WTC11 (cell line): ENCODE measurements at regions not wholly inside any gene's neighbourhood (a gene's known extent, or its start where the extent isn't known, plus 50 kb on each side); places are given as distances from the start of the nearest gene placed in this dataset.

Experiments
- ATAC-seq: fragments of 200-7000 bp; cut with Tn5 transposase; 2 replicates; pipeline ENCODE4 v1.10.0; 2021; ENCODE audit warnings: mild to moderate bottlenecking, moderate library complexity
- CTCF ChIA-PET: fragments of 300-600 bp; sonication (Branson Sonifier 250); formaldehyde crosslinking; loops from one replicate; lab custom pipeline; 2021; ENCODE audit warnings: antibody characterized with exemption; lab: Charles Lee
- POLR2A ChIA-PET: fragments of 350-600 bp; sonication (Branson Sonifier 250); formaldehyde crosslinking; loops from one replicate; lab custom pipeline; 2021; ENCODE audit warnings: antibody characterized with exemption; lab: Charles Lee
- DNase-seq: peaks from one replicate; pipeline ENCODE4 v3.0.0; 2021; ENCODE audit warnings: low spot score
- H3K27ac Mint-ChIP-seq: 2 replicates; pipeline ENCODE4 v1.8.0; 2021; ENCODE audit warnings: mixed read lengths
- H3K27me3 Mint-ChIP-seq: 2 replicates; pipeline ENCODE4 v1.8.0; 2021; ENCODE audit warnings: low read depth, mild to moderate bottlenecking, moderate library complexity, mixed read lengths
- H3K36me3 Mint-ChIP-seq: 2 replicates; pipeline ENCODE4 v1.8.0; 2021; ENCODE audit warnings: mixed read lengths
- H3K4me1 Mint-ChIP-seq: 2 replicates; pipeline ENCODE4 v1.8.0; 2022; ENCODE audit warnings: mixed read lengths
- H3K4me3 Mint-ChIP-seq: 2 replicates; pipeline ENCODE4 v1.8.0; 2021; ENCODE audit warnings: mild to moderate bottlenecking, moderate library complexity, mixed read lengths
- H3K9me3 Mint-ChIP-seq: 2 replicates; pipeline ENCODE4 v1.8.0; 2021; ENCODE audit warnings: mixed read lengths
- ATF1 ChIP-seq: sonication (generic); formaldehyde crosslinking; IDR thresholded peaks from 2 replicates; pipeline ENCODE4 v1.8.1; 2023; ENCODE audit warnings: mild to moderate bottlenecking, moderate library complexity, missing genetic modification reagents
- ESRRA ChIP-seq: sonication (generic); formaldehyde crosslinking; IDR thresholded peaks from 2 replicates; pipeline ENCODE4 v1.8.1; 2022; ENCODE audit warnings: mild to moderate bottlenecking, missing genetic modification reagents, borderline replicate concordance
- GTF2I ChIP-seq: fragments of 250-450 bp; sonication (Bioruptor Pico); conservative IDR thresholded peaks from 2 replicates; pipeline ENCODE4 v1.4.0; 2021; ENCODE audit warnings: mild to moderate bottlenecking
- JAZF1 ChIP-seq: fragments of 250-450 bp; sonication (Bioruptor Pico); IDR thresholded peaks from 2 replicates; pipeline ENCODE4 v1.9.0; 2021; ENCODE audit warnings: moderate library complexity, mild to moderate bottlenecking, inconsistent platforms
- KAT7 ChIP-seq: sonication (generic); formaldehyde crosslinking; IDR thresholded peaks from 2 replicates; pipeline ENCODE4 v1.8.1; 2023; ENCODE audit warnings: missing genetic modification reagents, mild to moderate bottlenecking, borderline replicate concordance
- NFE2L1 ChIP-seq: sonication (generic); formaldehyde crosslinking; IDR thresholded peaks from 2 replicates; pipeline ENCODE4 v1.8.1; 2023; ENCODE audit warnings: missing genetic modification reagents
- NR1H2 ChIP-seq: sonication (generic); formaldehyde crosslinking; IDR thresholded peaks from 2 replicates; pipeline ENCODE4 v1.9.0; 2021; ENCODE audit warnings: mild to moderate bottlenecking, moderate library complexity, missing genetic modification reagents
- SMAD3 ChIP-seq: sonication (generic); formaldehyde crosslinking; IDR thresholded peaks from 2 replicates; pipeline ENCODE4 v1.8.0; 2022; ENCODE audit warnings: missing genetic modification reagents, mild to moderate bottlenecking, borderline replicate concordance
- ZBTB21 ChIP-seq: sonication (generic); formaldehyde crosslinking; IDR thresholded peaks from 2 replicates; pipeline ENCODE4 v1.8.1; 2023; ENCODE audit warnings: mild to moderate bottlenecking, missing genetic modification reagents, borderline replicate concordance
- ZNF121 ChIP-seq: sonication (generic); formaldehyde crosslinking; IDR thresholded peaks from 2 replicates; pipeline ENCODE4 v1.8.0; 2023; ENCODE audit warnings: missing genetic modification reagents
- TF ChIP-seq, protein P1 (sequence below): sonication (generic); formaldehyde crosslinking; IDR thresholded peaks from 2 replicates; pipeline ENCODE4 v1.8.1; 2023; ENCODE audit warnings: mild to moderate bottlenecking, missing genetic modification reagents, borderline replicate concordance
- TF ChIP-seq, protein P2 (sequence below): sonication (generic); formaldehyde crosslinking; IDR thresholded peaks from 2 replicates; pipeline ENCODE4 v1.8.1; 2023; ENCODE audit warnings: mild to moderate bottlenecking, missing genetic modification reagents
- TF ChIP-seq, protein P3 (sequence below): fragments of 200-600 bp; IDR thresholded peaks from 2 replicates; pipeline ENCODE4 v1.8.0; 2022; ENCODE audit warnings: antibody characterized with exemption
- TF ChIP-seq, protein P4 (sequence below): sonication (generic); formaldehyde crosslinking; IDR thresholded peaks from 2 replicates; pipeline ENCODE4 v1.8.1; 2022; ENCODE audit warnings: missing genetic modification reagents, borderline replicate concordance
- TF ChIP-seq, protein P5 (sequence below): sonication (generic); formaldehyde crosslinking; IDR thresholded peaks from 2 replicates; pipeline ENCODE4 v1.8.0; 2022; ENCODE audit warnings: mild to moderate bottlenecking, missing genetic modification reagents
- TF ChIP-seq, protein P6 (sequence below): sonication (generic); formaldehyde crosslinking; IDR thresholded peaks from 2 replicates; pipeline ENCODE4 v1.8.1; 2022; ENCODE audit warnings: low read depth, mild to moderate bottlenecking, moderate library complexity, missing genetic modification reagents, borderline replicate concordance

DNA sequence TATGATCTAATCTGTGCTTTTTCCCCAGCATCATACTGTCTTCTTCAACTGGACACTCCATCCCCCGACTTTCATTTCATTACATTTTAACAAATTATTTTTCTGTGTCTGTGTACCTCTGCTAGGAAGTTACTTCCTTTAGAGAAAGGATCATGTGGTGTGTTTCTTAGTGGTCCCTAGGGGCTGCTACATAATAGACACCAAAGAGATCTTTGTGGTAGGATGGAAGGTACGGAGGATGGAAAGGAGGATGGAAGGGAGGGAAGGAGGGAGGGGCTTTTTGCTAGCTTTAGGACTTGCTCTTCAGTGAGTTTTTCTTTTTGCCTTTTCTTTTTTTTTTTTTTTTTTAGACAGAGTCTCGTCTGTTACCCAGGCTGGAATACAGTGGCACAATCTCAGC lies 95.7 kb downstream of the TNFAIP3 start (continued):
- TF ChIP-seq, protein P1, sequence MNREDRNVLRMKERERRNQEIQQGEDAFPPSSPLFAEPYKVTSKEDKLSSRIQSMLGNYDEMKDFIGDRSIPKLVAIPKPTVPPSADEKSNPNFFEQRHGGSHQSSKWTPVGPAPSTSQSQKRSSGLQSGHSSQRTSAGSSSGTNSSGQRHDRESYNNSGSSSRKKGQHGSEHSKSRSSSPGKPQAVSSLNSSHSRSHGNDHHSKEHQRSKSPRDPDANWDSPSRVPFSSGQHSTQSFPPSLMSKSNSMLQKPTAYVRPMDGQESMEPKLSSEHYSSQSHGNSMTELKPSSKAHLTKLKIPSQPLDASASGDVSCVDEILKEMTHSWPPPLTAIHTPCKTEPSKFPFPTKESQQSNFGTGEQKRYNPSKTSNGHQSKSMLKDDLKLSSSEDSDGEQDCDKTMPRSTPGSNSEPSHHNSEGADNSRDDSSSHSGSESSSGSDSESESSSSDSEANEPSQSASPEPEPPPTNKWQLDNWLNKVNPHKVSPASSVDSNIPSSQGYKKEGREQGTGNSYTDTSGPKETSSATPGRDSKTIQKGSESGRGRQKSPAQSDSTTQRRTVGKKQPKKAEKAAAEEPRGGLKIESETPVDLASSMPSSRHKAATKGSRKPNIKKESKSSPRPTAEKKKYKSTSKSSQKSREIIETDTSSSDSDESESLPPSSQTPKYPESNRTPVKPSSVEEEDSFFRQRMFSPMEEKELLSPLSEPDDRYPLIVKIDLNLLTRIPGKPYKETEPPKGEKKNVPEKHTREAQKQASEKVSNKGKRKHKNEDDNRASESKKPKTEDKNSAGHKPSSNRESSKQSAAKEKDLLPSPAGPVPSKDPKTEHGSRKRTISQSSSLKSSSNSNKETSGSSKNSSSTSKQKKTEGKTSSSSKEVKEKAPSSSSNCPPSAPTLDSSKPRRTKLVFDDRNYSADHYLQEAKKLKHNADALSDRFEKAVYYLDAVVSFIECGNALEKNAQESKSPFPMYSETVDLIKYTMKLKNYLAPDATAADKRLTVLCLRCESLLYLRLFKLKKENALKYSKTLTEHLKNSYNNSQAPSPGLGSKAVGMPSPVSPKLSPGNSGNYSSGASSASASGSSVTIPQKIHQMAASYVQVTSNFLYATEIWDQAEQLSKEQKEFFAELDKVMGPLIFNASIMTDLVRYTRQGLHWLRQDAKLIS (CRISPR knock-in tag) = no peak
- TF ChIP-seq GTF2I (CRISPR knock-in tag) = no peak

DNA sequence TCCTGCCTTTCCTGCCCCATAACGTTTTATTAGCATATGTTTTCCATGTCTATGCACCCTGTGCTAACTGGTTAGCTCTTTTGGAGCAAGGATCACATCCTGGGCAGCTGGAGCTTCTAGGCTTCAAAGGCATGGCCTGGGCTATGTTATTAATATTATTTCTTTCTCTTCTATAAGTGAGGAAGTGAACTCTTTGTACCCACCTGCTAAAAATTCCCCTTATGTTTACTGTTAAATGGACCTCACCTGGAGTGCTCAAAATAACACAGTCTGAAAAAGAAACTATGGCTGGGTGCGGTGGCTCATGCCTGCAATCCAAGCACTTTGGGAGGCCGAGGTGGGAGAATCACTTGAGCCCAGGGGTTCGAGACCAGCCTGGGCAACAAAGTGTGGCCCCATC lies 97.8 kb downstream of the TNFAIP3 start:
- ATAC-seq (no peak), DNase-seq (no peak)
- Mint-ChIP-seq H3K4me1 (no peaks in the 10 kb centered on the region), H3K27ac (no peak overlapping the region), H3K36me3 (peaks cover 9% of the 10 kb centered on the region), H3K9me3 (peaks cover 22% of the 10 kb centered on the region), H3K4me3 (no peak overlapping the region), H3K27me3 (no peaks in the 10 kb centered on the region; the same call in 1 of the 2 replicates)
- TF ChIP-seq ZBTB21 (CRISPR knock-in tag) (no peak), ATF1 (CRISPR knock-in tag) (no peak)
- TF ChIP-seq, protein P2, sequence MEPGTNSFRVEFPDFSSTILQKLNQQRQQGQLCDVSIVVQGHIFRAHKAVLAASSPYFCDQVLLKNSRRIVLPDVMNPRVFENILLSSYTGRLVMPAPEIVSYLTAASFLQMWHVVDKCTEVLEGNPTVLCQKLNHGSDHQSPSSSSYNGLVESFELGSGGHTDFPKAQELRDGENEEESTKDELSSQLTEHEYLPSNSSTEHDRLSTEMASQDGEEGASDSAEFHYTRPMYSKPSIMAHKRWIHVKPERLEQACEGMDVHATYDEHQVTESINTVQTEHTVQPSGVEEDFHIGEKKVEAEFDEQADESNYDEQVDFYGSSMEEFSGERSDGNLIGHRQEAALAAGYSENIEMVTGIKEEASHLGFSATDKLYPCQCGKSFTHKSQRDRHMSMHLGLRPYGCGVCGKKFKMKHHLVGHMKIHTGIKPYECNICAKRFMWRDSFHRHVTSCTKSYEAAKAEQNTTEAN (CRISPR knock-in tag) = no peak
- ChIA-PET CTCF (no interaction called here), POLR2A (no interaction called here)

DNA sequence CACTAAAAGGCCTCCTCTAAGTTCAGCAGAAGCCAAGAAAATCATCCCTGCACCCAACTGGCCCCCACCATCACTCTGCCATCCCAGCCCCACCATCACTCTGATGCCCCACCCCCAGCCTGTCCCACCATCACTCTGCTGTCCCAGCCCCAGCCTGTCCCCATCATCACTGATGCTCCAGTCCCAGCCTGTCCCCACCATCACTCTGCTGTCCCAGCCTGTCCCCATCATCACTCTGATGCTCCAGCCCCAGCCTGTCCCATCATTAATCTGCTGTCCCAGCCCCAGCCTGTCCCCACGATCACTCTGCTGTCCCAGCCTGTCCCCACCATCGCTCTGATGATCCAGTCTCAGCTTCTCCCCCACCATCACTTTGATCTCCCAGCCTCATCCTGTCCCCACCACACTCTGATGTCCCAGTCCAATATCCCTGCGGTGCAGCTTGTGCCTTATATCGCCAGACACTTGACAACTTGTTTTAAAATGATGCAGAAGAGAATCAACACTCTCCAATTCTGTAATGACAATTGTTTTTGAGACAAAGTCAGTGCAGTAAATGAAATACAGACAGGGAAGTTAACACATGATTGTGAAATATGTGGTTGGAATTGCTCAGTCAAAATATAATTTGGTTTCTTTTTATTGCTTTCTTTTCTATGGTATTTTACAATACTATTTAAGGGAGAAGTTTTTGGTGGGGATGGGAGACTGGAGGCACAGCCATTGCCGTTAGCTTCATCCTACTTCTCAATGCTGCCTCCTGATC lies 100.8 kb downstream of the TNFAIP3 start:
- Mint-ChIP-seq H3K9me3 (no peaks in the 10 kb centered on the region), H3K4me3 (no peak overlapping the region), H3K4me1 (no peaks in the 10 kb centered on the region), H3K36me3 (no peaks in the 10 kb centered on the region), H3K27ac (no peak overlapping the region), H3K27me3 (no peaks in the 10 kb centered on the region)
- ATAC-seq (no peak), DNase-seq (no peak)
- CTCF ChIA-PET = interaction anchor here (1.5 kb wide), 1 partner anchor 39 kb away, joined by 3 read pairs; no protein-coding TSS in a partner anchor
- POLR2A ChIA-PET = no interaction called here
- TF ChIP-seq ZNF121 (no peak), SMAD3 (CRISPR knock-in tag) (no peak), ESRRA (CRISPR knock-in tag) (no peak), NFE2L1 (CRISPR knock-in tag) (no peak), JAZF1 (no peak), NR1H2 (CRISPR knock-in tag) (no peak), KAT7 (CRISPR knock-in tag) (no peak)
- TF ChIP-seq, protein P3, sequence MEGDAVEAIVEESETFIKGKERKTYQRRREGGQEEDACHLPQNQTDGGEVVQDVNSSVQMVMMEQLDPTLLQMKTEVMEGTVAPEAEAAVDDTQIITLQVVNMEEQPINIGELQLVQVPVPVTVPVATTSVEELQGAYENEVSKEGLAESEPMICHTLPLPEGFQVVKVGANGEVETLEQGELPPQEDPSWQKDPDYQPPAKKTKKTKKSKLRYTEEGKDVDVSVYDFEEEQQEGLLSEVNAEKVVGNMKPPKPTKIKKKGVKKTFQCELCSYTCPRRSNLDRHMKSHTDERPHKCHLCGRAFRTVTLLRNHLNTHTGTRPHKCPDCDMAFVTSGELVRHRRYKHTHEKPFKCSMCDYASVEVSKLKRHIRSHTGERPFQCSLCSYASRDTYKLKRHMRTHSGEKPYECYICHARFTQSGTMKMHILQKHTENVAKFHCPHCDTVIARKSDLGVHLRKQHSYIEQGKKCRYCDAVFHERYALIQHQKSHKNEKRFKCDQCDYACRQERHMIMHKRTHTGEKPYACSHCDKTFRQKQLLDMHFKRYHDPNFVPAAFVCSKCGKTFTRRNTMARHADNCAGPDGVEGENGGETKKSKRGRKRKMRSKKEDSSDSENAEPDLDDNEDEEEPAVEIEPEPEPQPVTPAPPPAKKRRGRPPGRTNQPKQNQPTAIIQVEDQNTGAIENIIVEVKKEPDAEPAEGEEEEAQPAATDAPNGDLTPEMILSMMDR = no peak
- TF ChIP-seq, protein P4, sequence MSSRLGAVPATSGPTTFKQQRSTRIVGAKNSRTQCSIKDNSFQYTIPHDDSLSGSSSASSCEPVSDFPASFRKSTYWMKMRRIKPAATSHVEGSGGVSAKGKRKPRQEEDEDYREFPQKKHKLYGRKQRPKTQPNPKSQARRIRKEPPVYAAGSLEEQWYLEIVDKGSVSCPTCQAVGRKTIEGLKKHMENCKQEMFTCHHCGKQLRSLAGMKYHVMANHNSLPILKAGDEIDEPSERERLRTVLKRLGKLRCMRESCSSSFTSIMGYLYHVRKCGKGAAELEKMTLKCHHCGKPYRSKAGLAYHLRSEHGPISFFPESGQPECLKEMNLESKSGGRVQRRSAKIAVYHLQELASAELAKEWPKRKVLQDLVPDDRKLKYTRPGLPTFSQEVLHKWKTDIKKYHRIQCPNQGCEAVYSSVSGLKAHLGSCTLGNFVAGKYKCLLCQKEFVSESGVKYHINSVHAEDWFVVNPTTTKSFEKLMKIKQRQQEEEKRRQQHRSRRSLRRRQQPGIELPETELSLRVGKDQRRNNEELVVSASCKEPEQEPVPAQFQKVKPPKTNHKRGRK (CRISPR knock-in tag) = no peak
- TF ChIP-seq, protein P5, sequence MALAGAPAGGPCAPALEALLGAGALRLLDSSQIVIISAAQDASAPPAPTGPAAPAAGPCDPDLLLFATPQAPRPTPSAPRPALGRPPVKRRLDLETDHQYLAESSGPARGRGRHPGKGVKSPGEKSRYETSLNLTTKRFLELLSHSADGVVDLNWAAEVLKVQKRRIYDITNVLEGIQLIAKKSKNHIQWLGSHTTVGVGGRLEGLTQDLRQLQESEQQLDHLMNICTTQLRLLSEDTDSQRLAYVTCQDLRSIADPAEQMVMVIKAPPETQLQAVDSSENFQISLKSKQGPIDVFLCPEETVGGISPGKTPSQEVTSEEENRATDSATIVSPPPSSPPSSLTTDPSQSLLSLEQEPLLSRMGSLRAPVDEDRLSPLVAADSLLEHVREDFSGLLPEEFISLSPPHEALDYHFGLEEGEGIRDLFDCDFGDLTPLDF (CRISPR knock-in tag) = no peak
- TF ChIP-seq, protein P6, sequence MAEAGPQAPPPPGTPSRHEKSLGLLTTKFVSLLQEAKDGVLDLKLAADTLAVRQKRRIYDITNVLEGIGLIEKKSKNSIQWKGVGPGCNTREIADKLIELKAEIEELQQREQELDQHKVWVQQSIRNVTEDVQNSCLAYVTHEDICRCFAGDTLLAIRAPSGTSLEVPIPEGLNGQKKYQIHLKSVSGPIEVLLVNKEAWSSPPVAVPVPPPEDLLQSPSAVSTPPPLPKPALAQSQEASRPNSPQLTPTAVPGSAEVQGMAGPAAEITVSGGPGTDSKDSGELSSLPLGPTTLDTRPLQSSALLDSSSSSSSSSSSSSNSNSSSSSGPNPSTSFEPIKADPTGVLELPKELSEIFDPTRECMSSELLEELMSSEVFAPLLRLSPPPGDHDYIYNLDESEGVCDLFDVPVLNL (CRISPR knock-in tag) = no peak
